ENCODE measurements at regions not wholly inside any gene's neighbourhood (a gene's known extent, or its start where the extent isn't known, plus 50 kb on each side); places are given as distances from the start of the nearest gene placed in this dataset.

DNA sequence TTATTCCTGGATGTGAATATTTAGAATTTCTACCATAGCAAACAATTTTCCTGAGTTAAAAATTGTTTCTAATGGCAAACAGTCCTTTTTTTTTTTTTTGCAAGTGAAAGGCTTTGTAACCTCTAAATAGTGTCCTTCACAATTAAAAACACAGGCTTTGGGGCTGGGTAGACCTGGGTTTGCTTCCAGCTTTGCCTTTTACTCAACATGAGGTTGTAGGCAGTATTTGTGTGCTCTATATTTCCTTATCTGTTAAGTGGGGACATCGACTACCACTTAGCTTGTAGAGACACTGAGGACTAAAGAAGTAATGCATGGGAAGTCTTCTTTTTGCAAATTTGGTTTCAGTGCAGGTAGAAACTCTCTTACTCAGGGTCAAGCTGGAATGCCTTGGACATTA, 169.4 kb upstream of the GRB10 start:
- TF ChIP-seq, protein P1, sequence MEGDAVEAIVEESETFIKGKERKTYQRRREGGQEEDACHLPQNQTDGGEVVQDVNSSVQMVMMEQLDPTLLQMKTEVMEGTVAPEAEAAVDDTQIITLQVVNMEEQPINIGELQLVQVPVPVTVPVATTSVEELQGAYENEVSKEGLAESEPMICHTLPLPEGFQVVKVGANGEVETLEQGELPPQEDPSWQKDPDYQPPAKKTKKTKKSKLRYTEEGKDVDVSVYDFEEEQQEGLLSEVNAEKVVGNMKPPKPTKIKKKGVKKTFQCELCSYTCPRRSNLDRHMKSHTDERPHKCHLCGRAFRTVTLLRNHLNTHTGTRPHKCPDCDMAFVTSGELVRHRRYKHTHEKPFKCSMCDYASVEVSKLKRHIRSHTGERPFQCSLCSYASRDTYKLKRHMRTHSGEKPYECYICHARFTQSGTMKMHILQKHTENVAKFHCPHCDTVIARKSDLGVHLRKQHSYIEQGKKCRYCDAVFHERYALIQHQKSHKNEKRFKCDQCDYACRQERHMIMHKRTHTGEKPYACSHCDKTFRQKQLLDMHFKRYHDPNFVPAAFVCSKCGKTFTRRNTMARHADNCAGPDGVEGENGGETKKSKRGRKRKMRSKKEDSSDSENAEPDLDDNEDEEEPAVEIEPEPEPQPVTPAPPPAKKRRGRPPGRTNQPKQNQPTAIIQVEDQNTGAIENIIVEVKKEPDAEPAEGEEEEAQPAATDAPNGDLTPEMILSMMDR (IDR thresholded peaks at IDR 0.05): no peak
- TF ChIP-seq POLR2A (IDR thresholded peaks at IDR 0.05): peak in 1 of 3 donors; percentile 7

All from body of pancreas (tissue), 4 donors.